GM18868 (cell line): ENCODE measurements at regions not wholly inside any gene's neighbourhood (a gene's known extent, or its start where the extent isn't known, plus 50 kb on each side); places are given as distances from the start of the nearest gene placed in this dataset.

Experiments used
- ATAC-seq: cut with Tn5 transposase; IDR thresholded peaks from one replicate; pipeline ENCODE4 v1.9.1; 2021; ENCODE audit warnings: mild to moderate bottlenecking, moderate library complexity; ENCODE audit not compliant: unreplicated experiment

- ATAC-seq, result no peak
These were observed 139.6 kb upstream of the SLC35B3 start for GRCh38 chr6:8574749-8575468.

- no peak for ATAC-seq
These were observed 139.0 kb upstream of the SLC35B3 start for GRCh38 chr6:8574311-8574710.

GRCh38 chr6:8570256-8570920 is 135.0 kb upstream of the SLC35B3 start:
- ATAC-seq, result no peak

GRCh38 chr6:8562125-8562524 is 126.8 kb upstream of the SLC35B3 start:
- no peak for ATAC-seq

DNA sequence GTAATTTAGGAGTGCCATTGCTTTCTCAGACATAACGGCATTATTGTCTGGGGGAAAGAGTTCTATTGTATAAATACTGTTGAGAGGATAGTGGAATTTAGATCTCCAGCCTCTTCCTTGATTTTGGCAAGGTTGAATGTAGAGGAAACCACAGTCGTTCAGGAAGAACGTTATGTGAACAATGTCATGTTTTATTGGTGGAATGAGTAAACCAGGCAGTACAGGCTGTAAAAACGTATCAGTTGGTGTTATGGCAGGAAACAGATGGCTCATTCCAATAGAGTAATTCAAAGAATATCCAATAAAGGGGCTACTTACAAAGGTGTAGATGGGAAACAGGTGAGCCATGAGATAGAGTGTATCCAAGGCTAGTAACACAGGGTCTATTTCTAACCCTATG is 123.6 kb upstream of the SLC35B3 start:
- ATAC-seq, result no peak

DNA sequence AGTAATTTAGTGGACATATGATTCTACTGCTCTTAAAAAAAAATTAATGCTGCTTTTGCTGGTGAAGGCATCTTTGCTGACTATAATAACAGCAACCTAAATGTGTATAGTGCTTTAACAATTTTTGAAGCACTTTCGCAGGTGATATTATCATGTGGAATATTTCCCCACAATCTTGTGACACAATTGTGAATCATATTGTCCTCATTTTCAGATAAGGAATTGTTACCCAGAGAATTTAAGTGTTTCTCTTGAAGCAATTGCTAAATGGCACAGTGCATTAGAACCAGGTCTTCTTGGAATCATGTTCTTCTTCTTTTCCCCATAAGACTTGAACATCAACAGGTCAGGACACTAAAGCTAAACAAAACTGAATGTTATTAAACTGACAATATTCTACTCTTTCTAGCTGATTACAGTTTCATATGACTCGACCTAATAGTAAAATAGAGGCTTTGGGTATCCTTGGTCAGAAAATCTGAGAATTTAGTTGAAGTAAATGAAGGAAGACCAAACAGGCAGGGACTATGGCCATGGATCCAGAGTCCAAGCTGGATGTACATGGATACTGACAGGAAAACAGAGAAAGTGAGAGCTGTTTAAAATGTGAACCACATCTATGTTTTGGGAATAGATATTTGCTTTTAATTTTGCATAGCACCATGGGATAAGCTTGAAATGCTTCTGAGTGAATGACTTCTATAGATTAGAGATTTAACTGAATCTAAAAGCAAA is 121.8 kb upstream of the SLC35B3 start:
- ATAC-seq, result no peak

GRCh38 chr6:8556370-8557013 is 121.1 kb upstream of the SLC35B3 start:
- no peak for ATAC-seq

DNA sequence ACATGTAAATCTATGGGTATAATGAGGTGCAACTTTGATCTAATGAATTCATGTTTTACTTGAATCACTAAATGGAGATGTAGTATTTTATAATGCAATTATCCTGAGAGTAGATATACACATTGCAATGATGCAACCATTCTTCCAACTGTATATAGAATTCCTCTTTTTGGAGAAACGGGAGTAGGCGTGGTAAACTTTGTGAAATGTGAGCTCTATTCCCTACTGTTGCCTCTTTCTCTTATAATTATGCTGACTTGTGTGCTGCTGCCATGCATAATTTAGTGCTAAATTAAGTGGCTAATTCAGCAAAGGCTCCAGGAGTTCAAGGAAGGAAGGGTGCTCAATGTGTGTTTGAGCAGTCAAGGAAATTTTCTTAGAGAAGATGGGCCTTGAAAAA is 116.6 kb upstream of the SLC35B3 start:
- ATAC-seq, result no peak

DNA sequence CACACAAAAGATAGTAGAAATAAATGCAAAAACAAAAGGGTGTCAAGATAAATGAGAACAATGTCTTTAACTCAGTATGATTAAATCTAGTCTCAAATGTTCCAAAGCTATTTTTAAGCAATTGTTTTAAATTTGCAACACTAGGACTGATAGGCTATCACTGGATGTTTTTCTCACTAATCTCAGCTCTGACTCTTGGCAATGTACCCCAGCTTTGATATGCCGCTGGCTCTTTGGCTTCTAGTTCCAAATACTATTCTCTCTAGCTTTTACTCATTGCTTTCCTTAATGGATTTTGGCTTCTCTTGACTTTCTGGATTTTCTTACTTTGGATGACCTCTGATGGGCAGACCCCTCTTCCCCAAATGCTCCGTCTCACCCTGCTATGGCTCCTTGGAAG is 116.0 kb upstream of the SLC35B3 start:
- no peak for ATAC-seq

GRCh38 chr6:8549074-8549790 is 113.9 kb upstream of the SLC35B3 start:
- no peak for ATAC-seq

DNA sequence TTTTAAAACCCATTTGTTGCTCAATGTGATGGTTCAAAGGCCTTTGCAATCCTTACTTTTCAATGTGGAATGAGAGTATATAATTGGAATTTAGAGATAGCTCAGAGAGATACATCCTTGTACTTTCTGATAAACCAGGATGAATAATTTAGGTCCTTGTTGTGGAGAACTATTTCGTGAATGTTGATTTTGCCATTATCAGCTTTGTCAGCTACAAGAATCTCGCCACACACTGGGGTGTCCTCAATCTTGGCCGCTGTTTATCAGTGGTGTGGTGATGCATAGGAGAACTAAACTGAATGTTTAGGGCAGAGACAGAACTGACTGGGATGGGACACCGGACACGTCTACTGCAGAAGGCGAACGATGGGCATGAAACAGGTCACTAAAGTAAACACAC is 111.2 kb upstream of the SLC35B3 start:
- ATAC-seq, result no peak

DNA sequence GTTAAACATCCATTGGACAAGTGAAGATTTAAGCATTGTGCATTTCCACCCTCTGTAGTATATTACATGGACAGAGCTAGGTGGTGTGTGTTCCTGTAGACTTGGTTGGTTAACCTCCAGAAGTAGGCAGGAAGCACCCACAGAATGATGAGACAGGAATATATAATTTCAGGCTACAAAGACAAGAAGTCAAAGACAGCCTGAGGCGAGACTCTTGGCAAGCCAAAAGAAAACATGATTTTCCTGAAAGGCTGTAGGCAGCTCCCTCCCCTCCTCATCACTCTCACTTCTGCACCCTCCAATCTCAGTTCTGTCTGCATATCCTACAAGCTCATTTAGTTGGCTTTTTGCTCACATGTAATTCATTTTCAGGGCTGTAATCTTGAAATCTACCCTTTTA is 110.0 kb upstream of the SLC35B3 start:
- no peak for ATAC-seq

DNA sequence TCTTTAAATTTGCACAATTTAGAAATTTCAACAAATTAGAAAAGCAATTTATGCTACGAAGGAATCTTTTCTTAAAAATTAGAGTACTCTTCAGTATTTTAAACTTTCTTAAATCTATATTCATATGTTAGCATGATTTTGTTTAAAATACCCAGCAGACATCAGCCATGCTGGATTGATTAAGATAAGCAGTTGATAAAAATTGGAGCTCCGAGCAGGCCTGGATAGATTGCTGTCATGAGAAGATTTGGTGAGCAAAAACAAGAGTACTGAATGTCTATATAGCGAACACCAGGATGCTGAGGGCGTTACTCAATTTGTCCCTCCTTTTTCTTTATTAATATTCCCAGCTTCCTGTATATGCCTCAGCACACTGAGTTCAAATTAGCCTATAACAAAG is 108.4 kb upstream of the SLC35B3 start:
- ATAC-seq, result no peak

GRCh38 chr6:8539453-8539852 is 104.1 kb upstream of the SLC35B3 start:
- ATAC-seq, result peak; percentile 74

DNA sequence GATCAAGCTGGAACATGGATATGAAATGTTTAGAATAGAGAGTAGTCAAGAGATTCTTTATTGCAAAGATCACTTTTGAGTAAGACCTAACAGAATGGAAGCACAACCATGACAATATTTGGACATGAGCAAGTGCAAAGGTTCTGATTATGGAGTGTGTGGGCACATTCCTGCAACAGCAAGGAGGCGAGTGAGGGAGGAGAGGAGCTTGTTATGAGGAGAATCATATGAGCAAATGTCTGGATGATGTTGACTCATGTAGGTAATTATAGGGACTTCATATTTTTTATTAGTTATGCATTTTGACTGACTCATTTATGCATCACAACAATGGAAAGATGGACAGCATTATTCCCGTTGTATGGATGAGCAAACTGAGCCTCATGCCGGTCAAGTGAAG is 100.8 kb upstream of the SLC35B3 start:
- ATAC-seq, result no peak

- no peak for ATAC-seq
These were observed 100.2 kb upstream of the SLC35B3 start for GRCh38 chr6:8535519-8535918.

- no peak for ATAC-seq
These were observed 95.6 kb upstream of the SLC35B3 start for GRCh38 chr6:8530785-8531435.

DNA sequence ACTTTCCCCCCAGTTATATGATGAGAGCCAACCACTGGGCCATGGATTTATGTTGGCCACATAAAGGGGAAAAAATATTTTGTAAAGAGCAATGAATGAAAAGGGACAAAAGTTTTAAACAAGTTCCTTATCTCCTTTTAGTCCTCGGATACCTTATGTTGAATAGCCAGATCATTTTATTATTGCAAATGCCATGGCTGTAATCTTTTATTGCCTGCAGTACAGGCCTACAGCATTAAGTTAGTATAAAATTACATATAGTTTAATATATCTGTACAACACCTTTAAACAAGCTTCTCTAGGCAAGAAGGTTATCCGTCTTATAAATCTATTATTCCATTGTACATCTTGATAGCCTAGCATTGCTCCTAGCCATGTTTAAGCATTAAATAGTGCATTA is 93.9 kb upstream of the SLC35B3 start:
- ATAC-seq, result no peak

DNA sequence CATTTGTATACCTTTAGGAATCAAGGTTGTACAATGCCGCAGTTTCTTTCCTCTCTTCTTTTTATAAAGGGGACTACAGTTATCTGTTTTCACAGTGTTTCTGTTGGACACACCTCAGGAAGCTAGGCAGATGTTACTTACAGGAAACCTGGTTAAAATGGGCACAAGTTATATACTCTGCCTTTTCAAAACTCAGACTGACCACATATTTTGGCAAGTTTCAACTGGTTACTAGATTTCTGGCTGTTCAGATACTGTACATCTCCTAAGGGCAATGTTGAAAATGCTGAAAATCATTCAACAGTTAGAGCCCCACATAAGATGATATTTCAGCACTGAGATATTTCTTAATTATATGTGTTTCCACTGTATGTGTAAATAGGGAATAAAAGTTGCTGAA is 92.5 kb upstream of the SLC35B3 start:
- no peak for ATAC-seq

DNA sequence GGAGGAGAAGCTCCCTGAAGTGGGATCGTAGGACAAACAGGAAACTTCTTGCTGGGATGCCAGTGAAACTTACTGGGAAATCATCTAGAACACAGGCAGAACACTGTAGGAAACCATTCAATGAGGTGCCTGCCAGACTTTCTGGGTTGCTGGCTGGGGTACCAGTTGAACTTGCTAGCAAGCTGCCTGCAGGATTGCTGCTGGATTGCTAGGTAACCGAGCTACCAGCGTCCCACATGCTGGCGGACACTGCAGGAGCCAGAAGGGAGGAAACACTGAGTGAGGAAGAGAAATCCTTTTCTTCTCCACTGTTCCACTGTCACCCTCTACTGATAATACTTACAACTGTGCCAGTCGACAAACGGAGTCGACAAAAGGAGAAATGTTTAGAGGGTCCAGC is 91.3 kb upstream of the SLC35B3 start:
- ATAC-seq, result no peak
